H1 (cell line): ENCODE measurements at regions not wholly inside any gene's neighbourhood (a gene's known extent, or its start where the extent isn't known, plus 50 kb on each side); places are given as distances from the start of the nearest gene placed in this dataset.

Source experiments
- CTCF ChIA-PET: fragments of 300-600 bp; sonication (Branson Sonifier 250); formaldehyde crosslinking; loops from one replicate; lab custom pipeline; 2021; ENCODE audit not compliant: partially characterized antibody; lab: Charles Lee
- POLR2A ChIA-PET: fragments of 300-600 bp; sonication (Branson Sonifier 250); formaldehyde crosslinking; loops from one replicate; lab custom pipeline; 2021; ENCODE audit warnings: inconsistent platforms; ENCODE audit not compliant: partially characterized antibody; lab: Charles Lee
- DNase-seq, 2 experiments: peaks; one replicate each; pipeline versions ENCODE4 v3.0.0 to v3.0.0-alpha.2; 2010 to 2022; ENCODE audit warnings: low spot score in 2 of 2, low read depth in 1 of 2, mixed read lengths in 1 of 2
- FAIRE-seq: peaks from 2 replicates; lab custom pipeline; 2011; peaks lifted over from hg19 to GRCh38; lab: Jason Lieb, UNC
- H2AFZ ChIP-seq: 2 replicates; pipeline ENCODE4 v1.8.1; 2012; ENCODE audit warnings: low read length, inconsistent platforms
- H2AK5ac ChIP-seq: 2 replicates; pipeline ENCODE4 v1.6.1; 2013; ENCODE audit warnings: low read depth, low read length
- H2BK120ac ChIP-seq: replicated peaks from 2 replicates; pipeline ENCODE3; 2013; ENCODE audit warnings: low read depth, low read length, inconsistent platforms
- H2BK12ac ChIP-seq: 2 replicates; pipeline ENCODE4 v1.6.1; 2013; ENCODE audit warnings: low read depth, low read length
- H2BK15ac ChIP-seq: 2 replicates; pipeline ENCODE4 v1.6.1; 2013; ENCODE audit warnings: low read length
- H2BK20ac ChIP-seq: 2 replicates; pipeline ENCODE4 v1.6.1; 2013; ENCODE audit warnings: low read length
- H2BK5ac ChIP-seq: 2 replicates; pipeline ENCODE4 v1.6.1; 2013; ENCODE audit warnings: low read depth, low read length
- H3K14ac ChIP-seq: 2 replicates; pipeline ENCODE4 v1.6.1; 2013; ENCODE audit warnings: inconsistent platforms; ENCODE audit not compliant: insufficient read length
- H3K18ac ChIP-seq: 2 replicates; pipeline ENCODE4 v1.6.1; 2013; ENCODE audit warnings: low read length; ENCODE audit errors: extremely low read depth
- H3K23ac ChIP-seq: 2 replicates; pipeline ENCODE4 v1.6.1; 2013; ENCODE audit warnings: inconsistent platforms; ENCODE audit not compliant: insufficient read length
- H3K23me2 ChIP-seq: 2 replicates; pipeline ENCODE4 v1.6.1; 2013; ENCODE audit warnings: low read depth, low read length
- H3K27ac ChIP-seq: 2 replicates; pipeline ENCODE4 v1.6.1; 2011; ENCODE audit warnings: low read depth, low read length, inconsistent platforms
- H3K27me3 ChIP-seq, 4 experiments: replicated peaks in 1 of 4; 1 replicate in 1 of 4; 2 replicates in 3 of 4; pipeline versions ENCODE4 v1.6.1 to v1.8.1; 2011 to 2013; ENCODE audit warnings: low read length in 3 of 4, mild to moderate bottlenecking in 3 of 4, inconsistent platforms in 2 of 4, mixed read lengths in 2 of 4, moderate library complexity in 1 of 4; ENCODE audit not compliant: control insufficient read depth in 3 of 4, insufficient read depth in 3 of 4; ENCODE audit errors: extremely low read depth in 1 of 4
- H3K36me3 ChIP-seq, 4 experiments: 2 replicates each; pipeline versions ENCODE4 v1.6.1 to v1.8.1; 2011 to 2013; ENCODE audit warnings: mild to moderate bottlenecking in 4 of 4, low read length in 3 of 4, moderate library complexity in 2 of 4, control low read depth in 1 of 4, inconsistent platforms in 1 of 4; ENCODE audit not compliant: insufficient read depth in 4 of 4, control insufficient read depth in 2 of 4
- H3K4ac ChIP-seq: replicated peaks from 2 replicates; pipeline ENCODE3; 2013; ENCODE audit warnings: low read length, low read depth, mixed read lengths, inconsistent platforms; ENCODE audit not compliant: insufficient read length
- H3K4me1 ChIP-seq, 4 experiments: replicated peaks in 1 of 4; 1 replicate in 1 of 4; 2 replicates in 3 of 4; pipeline versions ENCODE4 v1.6.1 to v1.8.1; 2011 to 2013; ENCODE audit warnings: low read length in 3 of 4, inconsistent platforms in 2 of 4, mixed read lengths in 1 of 4; ENCODE audit not compliant: insufficient read depth in 4 of 4, control insufficient read depth in 3 of 4
- H3K4me2 ChIP-seq, 2 experiments: 2 replicates each; pipeline versions ENCODE4 v1.6.1 to v1.8.1; 2011 to 2013; ENCODE audit warnings: low read depth in 2 of 2, low read length in 2 of 2, control low read depth in 1 of 2, inconsistent platforms in 1 of 2, mild to moderate bottlenecking in 1 of 2; ENCODE audit not compliant: insufficient read depth in 1 of 2
- H3K4me3 ChIP-seq, 4 experiments: fragments of 200-600, 300-600 bp in 1 of 4; sonication (generic), shearing (Covaris generic), sonication (Bioruptor Twin) in 1 of 4; 2 replicates each; pipeline versions ENCODE4 v1.5.1 to v1.8.1; 2011 to 2016; ENCODE audit warnings: low read length in 4 of 4, low read depth in 3 of 4, control low read depth in 2 of 4, inconsistent platforms in 2 of 4, mild to moderate bottlenecking in 2 of 4, mixed read lengths in 1 of 4, moderate library complexity in 1 of 4; ENCODE audit not compliant: insufficient read depth in 2 of 4; ENCODE audit errors: extremely low read depth in 1 of 4
- H3K56ac ChIP-seq: replicated peaks from 2 replicates; pipeline ENCODE3; 2013; ENCODE audit warnings: low read depth, mild to moderate bottlenecking, mixed read lengths, low read length, inconsistent platforms; ENCODE audit not compliant: insufficient read length
- H3K79me1 ChIP-seq: 2 replicates; pipeline ENCODE4 v1.6.1; 2013; ENCODE audit warnings: low read depth, low read length, control low read depth
- H3K79me2 ChIP-seq, 2 experiments: 2 replicates each; pipeline versions ENCODE4 v1.6.1 to v1.8.1; 2012 to 2013; ENCODE audit warnings: low read length in 2 of 2, mild to moderate bottlenecking in 2 of 2, inconsistent platforms in 1 of 2; ENCODE audit not compliant: insufficient read depth in 2 of 2, control insufficient read depth in 1 of 2
- H3K9ac ChIP-seq, 4 experiments: replicated peaks in 1 of 4; 1 replicate in 1 of 4; 2 replicates in 3 of 4; pipeline versions ENCODE4 v1.6.1 to v1.8.1; 2011 to 2013; ENCODE audit warnings: low read depth in 3 of 4, low read length in 3 of 4, control low read depth in 2 of 4, mild to moderate bottlenecking in 2 of 4, moderate library complexity in 2 of 4, inconsistent platforms in 1 of 4; ENCODE audit errors: extremely low read depth in 1 of 4
- H3K9me3 ChIP-seq, 2 experiments: 2 replicates each; pipeline versions ENCODE4 v1.6.1 to v1.8.1; 2012 to 2013; ENCODE audit warnings: mild to moderate bottlenecking in 2 of 2, moderate library complexity in 2 of 2, control low read depth in 1 of 2, inconsistent platforms in 1 of 2, low read depth in 1 of 2, low read length in 1 of 2, mixed read lengths in 1 of 2; ENCODE audit not compliant: insufficient read depth in 2 of 2
- H4K20me1 ChIP-seq, 2 experiments: replicated peaks in 1 of 2; 2 replicates each; pipeline versions ENCODE3 to v1.8.1; 2011 to 2013; ENCODE audit warnings: inconsistent platforms in 2 of 2, low read length in 2 of 2, mild to moderate bottlenecking in 1 of 2; ENCODE audit not compliant: insufficient read depth in 2 of 2, control insufficient read depth in 1 of 2
- H4K5ac ChIP-seq: 2 replicates; pipeline ENCODE4 v1.6.1; 2013; ENCODE audit warnings: low read length, low read depth, mixed read lengths, inconsistent platforms; ENCODE audit not compliant: insufficient read length
- H4K8ac ChIP-seq: 2 replicates; pipeline ENCODE4 v1.8.0; 2013; ENCODE audit warnings: mild to moderate bottlenecking, moderate library complexity, low read length, inconsistent platforms; ENCODE audit not compliant: insufficient read depth; ENCODE audit errors: extremely low read depth
- H4K91ac ChIP-seq: replicated peaks from 2 replicates; pipeline ENCODE3; 2013; ENCODE audit warnings: low read length, mixed read lengths, inconsistent platforms; ENCODE audit not compliant: insufficient read length
- ATF3 ChIP-seq: IDR thresholded peaks from 2 replicates; pipeline ENCODE4 v1.6.1; 2011; ENCODE audit warnings: low read depth, mild to moderate bottlenecking, low read length; ENCODE audit not compliant: insufficient read depth
- BACH1 ChIP-seq: IDR thresholded peaks from 2 replicates; pipeline ENCODE4 v1.6.1; 2012; ENCODE audit warnings: low read length, improper control_type of control experiment
- BCL11A ChIP-seq, 2 experiments: IDR thresholded peaks; one replicate each; pipeline ENCODE4 v1.6.1; 2011; ENCODE audit warnings: low read depth in 2 of 2, low read length in 2 of 2, mild to moderate bottlenecking in 2 of 2
- CBX8 ChIP-seq: fragments of 300-800, 300-1000 bp; sonication (generic); IDR thresholded peaks from 2 replicates; pipeline ENCODE4 v1.7.1; 2016; ENCODE audit warnings: low read depth, low read length, borderline replicate concordance
- CREB1 ChIP-seq: IDR thresholded peaks from 2 replicates; pipeline ENCODE4 v1.6.1; 2012; ENCODE audit warnings: inconsistent platforms
- CTCF ChIP-seq, 3 experiments: IDR thresholded peaks; 1 replicate in 2 of 3; 2 replicates in 1 of 3; pipeline versions ENCODE4 v1.5.1 to v1.6.1; 2011; ENCODE audit warnings: low read length in 3 of 3, mild to moderate bottlenecking in 3 of 3, inconsistent platforms in 2 of 3, low read depth in 1 of 3, moderate library complexity in 1 of 3; ENCODE audit not compliant: insufficient read depth in 1 of 3; ENCODE audit errors: control extremely low read depth in 1 of 3
- EGR1 ChIP-seq: IDR thresholded peaks from 2 replicates; pipeline ENCODE4 v1.6.1; 2011; ENCODE audit warnings: low read depth, low read length, borderline replicate concordance
- FOSL1 ChIP-seq: IDR thresholded peaks from 2 replicates; pipeline ENCODE4 v1.6.1; 2011; ENCODE audit warnings: mild to moderate bottlenecking, low read depth, low read length, moderate library complexity; ENCODE audit not compliant: insufficient read depth
- GABPA ChIP-seq: IDR thresholded peaks from 2 replicates; pipeline ENCODE4 v1.6.1; 2011; ENCODE audit warnings: mild to moderate bottlenecking, low read length, moderate library complexity, borderline replicate concordance; ENCODE audit not compliant: insufficient read depth
- JUN ChIP-seq: IDR thresholded peaks from 2 replicates; pipeline ENCODE4 v1.6.1; 2011; ENCODE audit warnings: low read depth, mild to moderate bottlenecking, improper control_type of control experiment, low read length
- RXRA ChIP-seq: IDR thresholded peaks from 2 replicates; pipeline ENCODE4 v1.6.1; 2011; ENCODE audit warnings: low read depth, mild to moderate bottlenecking, low read length, moderate library complexity; ENCODE audit not compliant: insufficient read depth
- WGBS, 2 experiments: shearing (Covaris generic) in 1 of 2; methylation state at CpG; one replicate each; pipeline versions ENCODE4 v1.1.6 to v1.1.7; 2013 to 2015; ENCODE audit warnings: low lambda C conversion rate in 2 of 2, mixed read lengths in 2 of 2, inconsistent platforms in 1 of 2, low coverage in 1 of 2, missing lambda C conversion rate in 1 of 2; ENCODE audit not compliant: insufficient replicate concordance in 2 of 2, insufficient coverage in 1 of 2, insufficient read length in 1 of 2; ENCODE audit errors: extremely low coverage in 1 of 2, missing lambda C conversion rate in 1 of 2; 5-methylcytosine and 5-hydroxymethylcytosine counted together

DNA sequence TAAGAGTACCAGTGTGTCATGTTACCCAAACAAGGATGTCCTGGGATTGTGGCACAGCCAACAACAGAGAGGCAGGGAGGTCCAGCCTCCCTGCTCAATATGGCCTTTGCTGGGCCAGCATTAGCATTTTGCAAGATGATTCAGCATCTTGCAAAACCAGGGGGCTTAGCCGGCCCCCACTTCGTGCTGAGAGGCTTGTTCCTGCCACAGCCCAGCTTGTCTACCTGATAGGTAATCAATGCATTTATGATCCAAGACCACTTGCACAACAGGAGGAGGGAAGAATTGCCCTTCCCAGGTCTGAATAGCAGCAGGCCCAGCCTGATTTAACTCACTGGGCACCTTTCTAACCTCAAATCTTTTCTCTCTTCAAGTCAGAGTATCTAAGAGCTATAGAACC is 189.0 kb upstream of the SYT13 start:
- DNase-seq, result no peak
- no peak overlapping the region; a peak in 1 of 7 replicates for H3K9ac ChIP-seq
- no peak overlapping the region for H3K56ac ChIP-seq
- H2BK5ac ChIP-seq, result no peak overlapping the region
- H2BK12ac ChIP-seq, result no peak overlapping the region
- no peak overlapping the region for H3K27ac ChIP-seq
- no peaks in the 10 kb centered on the region for H3K79me2 ChIP-seq
- no peak overlapping the region for H3K4me3 ChIP-seq
- no peak overlapping the region for H4K5ac ChIP-seq
- no peak overlapping the region for H3K4me2 ChIP-seq
- 91% methylated on average over 2 of the region's 2 CpGs; no CpG with 5 or more reads in 1 of the 2 experiments for WGBS, 2 experiments
- no peaks in the 10 kb centered on the region for H3K36me3 ChIP-seq
- H4K8ac ChIP-seq, result no peak overlapping the region
- H4K20me1 ChIP-seq, result no peaks in the 10 kb centered on the region
- H2BK120ac ChIP-seq, result no peak overlapping the region
- H2BK15ac ChIP-seq, result peak overlapping the region; percentile 61; the same call in 1 of the 2 replicates
- peaks cover 0 to 2% (median 0%) of the 10 kb centered on the region in 4 experiments; a peak in 2 of 7 replicates for H3K4me1 ChIP-seq
- no peak overlapping the region for H2BK20ac ChIP-seq
- no peak overlapping the region for H3K18ac ChIP-seq
- ChIA-PET POLR2A (interaction anchor here (1.7 kb wide), 1 partner anchor 52 kb away, joined by 3 read pairs; no protein-coding TSS in a partner anchor), CTCF (interaction anchor here (0.5 to 2.6 kb wide), 4 partner anchors 10 to 142 kb away, joined by 3 to 11 read pairs (median 3); no protein-coding TSS in a partner anchor)
- no peak overlapping the region for H3K23ac ChIP-seq
- H3K9me3 ChIP-seq, result no peaks in the 10 kb centered on the region
- no peaks in the 10 kb centered on the region for H3K23me2 ChIP-seq
- H3K4ac ChIP-seq, result no peak overlapping the region
- H2AFZ ChIP-seq, result no peak overlapping the region
- no peak for FAIRE-seq
- no peak overlapping the region for H2AK5ac ChIP-seq
- H3K79me1 ChIP-seq, result no peaks in the 10 kb centered on the region
- no peaks in the 10 kb centered on the region for H3K27me3 ChIP-seq
- H3K14ac ChIP-seq, result no peak overlapping the region
- no peak overlapping the region for H4K91ac ChIP-seq
- TF ChIP-seq FOSL1 (no peak), JUN (no peak), BCL11A (IDR thresholded peaks at IDR 0.05; ENCODE audit: low read depth in 2 of 2, low read length in 2 of 2) (no peak), ATF3 (no peak), RXRA (no peak), GABPA (no peak), CTCF (IDR thresholded peaks at IDR 0.05; ENCODE audit: control extremely low read depth in 1 of 3, insufficient read depth in 1 of 3, low read depth in 1 of 3, low read length in 3 of 3) (no peak), CBX8 (no peak), EGR1 (no peak), BACH1 (no peak), CREB1 (no peak)
